NCI-H2171 (cell line): ENCODE measurements at regions not wholly inside any gene's neighbourhood (a gene's known extent, or its start where the extent isn't known, plus 50 kb on each side); places are given as distances from the start of the nearest gene placed in this dataset.

Experiments
- DNase-seq: peaks from one replicate; lab custom pipeline; 2025; lab: John Stamatoyannopoulos, UW

GRCh38 chr14:53896726-53897125, 59.9 kb downstream of the BMP4 start:
- DNase-seq = no peak

- no peak for DNase-seq
Observed at GRCh38 chr14:53894456-53894855, 62.2 kb downstream of the BMP4 start.

- DNase-seq = no peak
Observed at GRCh38 chr14:53893374-53893773, 63.3 kb downstream of the BMP4 start.

- no peak for DNase-seq
Observed at GRCh38 chr14:53890611-53891101, 66.0 kb downstream of the BMP4 start.

- no peak for DNase-seq
Observed at GRCh38 chr14:53888535-53889386, 67.9 kb downstream of the BMP4 start.

- no peak for DNase-seq
Observed at GRCh38 chr14:53885136-53885640, 71.4 kb downstream of the BMP4 start.

- no peak for DNase-seq
Observed at GRCh38 chr14:53884601-53885000, 72.0 kb downstream of the BMP4 start.

GRCh38 chr14:53883739-53884138, 72.9 kb downstream of the BMP4 start:
- no peak for DNase-seq

GRCh38 chr14:53882684-53883083, 73.9 kb downstream of the BMP4 start:
- DNase-seq = no peak

- no peak for DNase-seq
Observed at GRCh38 chr14:53881921-53882320, 74.7 kb downstream of the BMP4 start.

GRCh38 chr14:53881161-53881871, 75.3 kb downstream of the BMP4 start:
- no peak for DNase-seq

- no peak for DNase-seq
Observed at GRCh38 chr14:53880761-53881160, 75.9 kb downstream of the BMP4 start.

GRCh38 chr14:53879747-53880146, 76.9 kb downstream of the BMP4 start:
- no peak for DNase-seq

- DNase-seq = no peak
Observed at GRCh38 chr14:53879022-53879686, 77.5 kb downstream of the BMP4 start.

GRCh38 chr14:53875324-53875897, 81.2 kb downstream of the BMP4 start:
- no peak for DNase-seq

- no peak for DNase-seq
Observed at GRCh38 chr14:53874704-53875103, 81.9 kb downstream of the BMP4 start.

GRCh38 chr14:53872681-53873089, 83.9 kb downstream of the BMP4 start:
- DNase-seq = no peak

- no peak for DNase-seq
Observed at GRCh38 chr14:53871951-53872350, 84.7 kb downstream of the BMP4 start.

- DNase-seq = no peak
Observed at GRCh38 chr14:53871011-53871410, 85.6 kb downstream of the BMP4 start.

- no peak for DNase-seq
Observed at GRCh38 chr14:53865711-53866110, 90.9 kb downstream of the BMP4 start.

- DNase-seq = no peak
Observed at GRCh38 chr14:53861781-53862180, 94.8 kb downstream of the BMP4 start.

GRCh38 chr14:53858345-53858684, 98.3 kb downstream of the BMP4 start:
- DNase-seq = no peak
